Endothelial cell of umbilical vein (primary cell): ENCODE measurements at regions not wholly inside any gene's neighbourhood (a gene's known extent, or its start where the extent isn't known, plus 50 kb on each side); places are given as distances from the start of the nearest gene placed in this dataset.

Experiments used
- BruUV-seq: library from RNA; stranded (reverse); fragments of 400-500 nt; replicated peaks from 2 replicates; lab custom pipeline; 2021; lab: Mats Ljungman, UMichigan
- CTCF ChIA-PET: fragments of 300-600, 350-600 bp; sonication (Branson Sonifier 250); formaldehyde crosslinking; loops from one replicate; lab custom pipeline; 2021; ENCODE audit warnings: antibody characterized with exemption, inconsistent platforms; lab: Charles Lee
- POLR2A ChIA-PET: fragments of 300-600, 350-600 bp; sonication (Branson Sonifier 250); formaldehyde crosslinking; loops from one replicate; lab custom pipeline; 2021; ENCODE audit warnings: antibody characterized with exemption, inconsistent platforms; lab: Charles Lee
- DNase-seq: peaks from one replicate; pipeline ENCODE4 v3.0.0-alpha.2; 2011; ENCODE audit warnings: low read depth, low spot score
- FAIRE-seq: peaks from 2 replicates; lab custom pipeline; 2011; peaks lifted over from hg19 to GRCh38; lab: Jason Lieb, UNC
- H2AFZ ChIP-seq: 2 replicates; pipeline ENCODE4 v1.6.0; 2012; ENCODE audit warnings: low read depth, low read length, control low read depth, inconsistent platforms
- H3K27ac ChIP-seq: 2 replicates; pipeline ENCODE4 v1.5.1; 2011; ENCODE audit warnings: low read depth, mild to moderate bottlenecking, control low read depth, low read length, moderate library complexity; ENCODE audit not compliant: insufficient read depth
- H3K27me3 ChIP-seq, 2 experiments: 2 replicates each; pipeline versions ENCODE4 v1.6.0 to v1.6.1; 2011; ENCODE audit warnings: low read length in 2 of 2, mixed read lengths in 1 of 2; ENCODE audit not compliant: control insufficient read depth in 2 of 2, insufficient read depth in 2 of 2
- H3K36me3 ChIP-seq, 2 experiments: 2 replicates in 1 of 2; 3 replicates in 1 of 2; pipeline ENCODE4 v1.5.1; 2011; ENCODE audit warnings: low read length in 2 of 2, mild to moderate bottlenecking in 1 of 2, moderate library complexity in 1 of 2; ENCODE audit not compliant: control insufficient read depth in 2 of 2, insufficient read depth in 2 of 2; ENCODE audit errors: extremely low read depth in 1 of 2
- H3K4me1 ChIP-seq: 3 replicates; pipeline ENCODE4 v1.5.1; 2011; ENCODE audit warnings: mild to moderate bottlenecking, low read length; ENCODE audit not compliant: control insufficient read depth, insufficient read depth; ENCODE audit errors: extremely low read depth
- H3K4me2 ChIP-seq: 2 replicates; pipeline ENCODE4 v1.6.1; 2011; ENCODE audit warnings: low read length, control low read depth, mixed read lengths; ENCODE audit not compliant: insufficient read depth
- H3K4me3 ChIP-seq, 3 experiments: fragments of 200-600 bp in 1 of 3; sonication (generic), shearing (Covaris generic) in 1 of 3; replicated peaks in 1 of 3; 2 replicates each; pipeline ENCODE4 v1.5.1; 2011 to 2016; ENCODE audit warnings: control low read depth in 3 of 3, low read length in 3 of 3, mild to moderate bottlenecking in 2 of 3, inconsistent platforms in 1 of 3, low read depth in 1 of 3, moderate library complexity in 1 of 3; ENCODE audit not compliant: insufficient read depth in 1 of 3
- H3K79me2 ChIP-seq: 2 replicates; pipeline ENCODE4 v1.6.0; 2012; ENCODE audit warnings: low read length, inconsistent platforms; ENCODE audit not compliant: control insufficient read depth, insufficient read depth
- H3K9ac ChIP-seq: replicated peaks from 2 replicates; pipeline ENCODE3; 2011; ENCODE audit warnings: low read length, control low read depth; ENCODE audit not compliant: insufficient read depth; ENCODE audit errors: extremely low read depth
- H3K9me1 ChIP-seq: replicated peaks from 3 replicates; pipeline ENCODE4 v1.6.0; 2011; ENCODE audit warnings: mild to moderate bottlenecking, low read length; ENCODE audit not compliant: control insufficient read depth, insufficient read depth; ENCODE audit errors: extremely low read depth
- H3K9me3 ChIP-seq: replicated peaks from 2 replicates; pipeline ENCODE4 v1.5.1; 2012; ENCODE audit warnings: low read length, inconsistent platforms; ENCODE audit not compliant: control insufficient read depth, insufficient read depth
- H4K20me1 ChIP-seq: replicated peaks from 2 replicates; pipeline ENCODE3; 2011; ENCODE audit warnings: mild to moderate bottlenecking, low read length; ENCODE audit not compliant: control insufficient read depth, insufficient read depth; ENCODE audit errors: extremely low read depth
- EZH2 ChIP-seq: IDR thresholded peaks from 2 replicates; pipeline ENCODE4 v1.6.1; 2012; ENCODE audit warnings: borderline replicate concordance, low read depth, mild to moderate bottlenecking, moderate library complexity, low read length, inconsistent platforms; ENCODE audit not compliant: severe bottlenecking
- FOS ChIP-seq: IDR thresholded peaks from 2 replicates; pipeline ENCODE4 v1.6.1; 2011; ENCODE audit warnings: mild to moderate bottlenecking, low read length, moderate library complexity, borderline replicate concordance; ENCODE audit not compliant: insufficient read depth
- GATA2 ChIP-seq: IDR thresholded peaks from 2 replicates; pipeline ENCODE4 v1.7.0; 2011; ENCODE audit warnings: low read depth, mild to moderate bottlenecking, moderate library complexity, mixed read lengths, low read length; ENCODE audit not compliant: insufficient read length, insufficient read depth
- JUN ChIP-seq: IDR thresholded peaks from 2 replicates; pipeline ENCODE4 v1.6.1; 2011; ENCODE audit warnings: borderline replicate concordance, low read depth; ENCODE audit not compliant: insufficient read length, insufficient read depth
- MYC ChIP-seq: IDR thresholded peaks from one replicate; pipeline ENCODE4 v1.6.1; 2011; ENCODE audit warnings: mild to moderate bottlenecking, low read depth, low read length
- POLR2A ChIP-seq: IDR thresholded peaks from 2 replicates; pipeline ENCODE4 v1.6.1; 2012; ENCODE audit warnings: low read depth, mild to moderate bottlenecking, control low read depth, low read length
- POLR2AphosphoS5 ChIP-seq: IDR thresholded peaks from 2 replicates; pipeline ENCODE4 v1.6.1; 2012; ENCODE audit warnings: low read depth, mild to moderate bottlenecking, control low read depth, low read length, moderate library complexity; ENCODE audit not compliant: insufficient read depth
- dilution Hi-C: fragments of 300-500 bp; cut with MboI; formaldehyde crosslinking; loops from one replicate; pipeline ENCODE4 v1.15.0; 2019; ENCODE audit warnings: low sequenced_read_pairs; ENCODE audit not compliant: extremely low pct_ligation_motif_present
- intact Hi-C: fragments of 100-400 bp; cut with micrococcal nuclease; formaldehyde crosslinking; loops from one replicate; pipeline ENCODE4 v1.10.0; 2022
- TF ChIP-seq, protein P1 (sequence below), 2 donors: IDR thresholded peaks; 1 replicate in 1 of 2; 2 replicates in 1 of 2; pipeline ENCODE4 v1.5.1; 2011; ENCODE audit warnings: low read length in 2 of 2, mild to moderate bottlenecking in 2 of 2, moderate library complexity in 2 of 2, control low read depth in 1 of 2, inconsistent platforms in 1 of 2, low read depth in 1 of 2; ENCODE audit not compliant: insufficient read depth in 1 of 2; ENCODE audit errors: extremely low read depth in 1 of 2
- TF ChIP-seq, protein P2 (sequence below): IDR thresholded peaks from 2 replicates; pipeline ENCODE4 v1.6.1; 2011; ENCODE audit not compliant: insufficient read depth, insufficient read length

DNA sequence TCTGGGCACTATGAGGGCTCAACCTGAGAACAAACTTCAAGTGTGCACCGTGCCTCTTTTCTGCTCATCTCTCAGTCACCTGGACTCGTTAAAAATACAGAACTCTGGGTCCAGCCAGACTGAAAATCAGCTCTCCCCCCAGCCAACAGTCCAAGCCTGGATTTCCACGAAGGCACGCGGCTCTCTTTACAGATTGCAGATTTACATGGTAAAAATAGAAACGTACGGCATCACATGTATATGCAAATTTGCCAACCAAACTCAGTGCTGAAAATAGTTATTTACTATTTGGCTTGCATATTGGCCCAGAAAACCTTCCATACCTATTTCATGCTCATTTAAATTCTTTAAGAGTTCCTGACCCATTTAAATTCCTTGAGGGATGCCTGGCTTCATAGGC, 315.8 kb downstream of the MAF start:
- Histone ChIP-seq H3K9ac (no peak overlapping the region), H3K4me2 (no peak overlapping the region), H3K9me1 (no peaks in the 10 kb centered on the region), H4K20me1 (no peaks in the 10 kb centered on the region), H2AFZ (no peak overlapping the region), H3K4me1 (no peaks in the 10 kb centered on the region), H3K36me3 (no peaks in the 10 kb centered on the region), H3K4me3 (no peak overlapping the region), H3K9me3 (no peaks in the 10 kb centered on the region), H3K27me3 (no peaks in the 10 kb centered on the region), H3K79me2 (no peaks in the 10 kb centered on the region), H3K27ac (no peak overlapping the region)
- ChIA-PET POLR2A (no interaction called here), CTCF (no interaction called here)
- TF ChIP-seq GATA2 (no peak), EZH2 (no peak), POLR2A (no peak), JUN (no peak), FOS (no peak), MYC (no peak), POLR2AphosphoS5 (no peak)
- TF ChIP-seq, protein P1, sequence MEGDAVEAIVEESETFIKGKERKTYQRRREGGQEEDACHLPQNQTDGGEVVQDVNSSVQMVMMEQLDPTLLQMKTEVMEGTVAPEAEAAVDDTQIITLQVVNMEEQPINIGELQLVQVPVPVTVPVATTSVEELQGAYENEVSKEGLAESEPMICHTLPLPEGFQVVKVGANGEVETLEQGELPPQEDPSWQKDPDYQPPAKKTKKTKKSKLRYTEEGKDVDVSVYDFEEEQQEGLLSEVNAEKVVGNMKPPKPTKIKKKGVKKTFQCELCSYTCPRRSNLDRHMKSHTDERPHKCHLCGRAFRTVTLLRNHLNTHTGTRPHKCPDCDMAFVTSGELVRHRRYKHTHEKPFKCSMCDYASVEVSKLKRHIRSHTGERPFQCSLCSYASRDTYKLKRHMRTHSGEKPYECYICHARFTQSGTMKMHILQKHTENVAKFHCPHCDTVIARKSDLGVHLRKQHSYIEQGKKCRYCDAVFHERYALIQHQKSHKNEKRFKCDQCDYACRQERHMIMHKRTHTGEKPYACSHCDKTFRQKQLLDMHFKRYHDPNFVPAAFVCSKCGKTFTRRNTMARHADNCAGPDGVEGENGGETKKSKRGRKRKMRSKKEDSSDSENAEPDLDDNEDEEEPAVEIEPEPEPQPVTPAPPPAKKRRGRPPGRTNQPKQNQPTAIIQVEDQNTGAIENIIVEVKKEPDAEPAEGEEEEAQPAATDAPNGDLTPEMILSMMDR (IDR thresholded peaks at IDR 0.05; ENCODE audit: extremely low read depth in 1 of 2, insufficient read depth in 1 of 2, low read depth in 1 of 2, low read length in 2 of 2), result no peak
- TF ChIP-seq, protein P2, sequence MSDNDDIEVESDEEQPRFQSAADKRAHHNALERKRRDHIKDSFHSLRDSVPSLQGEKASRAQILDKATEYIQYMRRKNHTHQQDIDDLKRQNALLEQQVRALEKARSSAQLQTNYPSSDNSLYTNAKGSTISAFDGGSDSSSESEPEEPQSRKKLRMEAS, result no peak
- FAIRE-seq, result no peak
- no peak for DNase-seq
- dilution Hi-C loops (no loop called here), intact Hi-C loops (no loop called here)
- BruUV-seq, result no TSS peak
